AG09319 (cell line): ENCODE measurements at regions not wholly inside any gene's neighbourhood (a gene's known extent, or its start where the extent isn't known, plus 50 kb on each side); places are given as distances from the start of the nearest gene placed in this dataset.

Source experiments
- DNase-seq: peaks from one replicate; pipeline ENCODE4 v3.0.0-alpha.2; 2010; ENCODE audit warnings: low read depth; ENCODE audit errors: extremely low read depth
- TF ChIP-seq, protein P1 (sequence below): IDR thresholded peaks from 2 replicates; pipeline ENCODE4 v1.5.1; 2011; ENCODE audit warnings: low read depth, mild to moderate bottlenecking, inconsistent platforms, low read length, moderate library complexity

DNA sequence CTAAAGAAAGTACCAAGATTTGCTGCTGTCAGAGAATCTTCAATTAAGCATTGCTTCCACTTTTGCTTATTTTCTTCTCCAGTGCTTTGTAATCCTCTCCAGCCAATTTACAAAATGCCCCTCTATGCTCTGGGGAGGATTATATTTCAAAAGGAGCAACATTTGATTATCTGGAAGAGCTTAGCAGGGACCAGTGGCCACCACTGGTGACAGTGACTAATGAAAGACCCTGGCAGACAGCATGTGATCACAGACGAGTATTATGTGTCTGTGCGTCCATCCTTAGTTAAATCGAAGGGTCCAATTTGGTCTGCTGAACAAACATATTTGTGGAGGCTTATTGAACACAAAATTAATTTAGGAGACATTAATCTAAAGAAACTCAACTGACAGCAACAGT, 152.6 kb downstream of the ZNF621 start:
- DNase-seq, result no peak

DNA sequence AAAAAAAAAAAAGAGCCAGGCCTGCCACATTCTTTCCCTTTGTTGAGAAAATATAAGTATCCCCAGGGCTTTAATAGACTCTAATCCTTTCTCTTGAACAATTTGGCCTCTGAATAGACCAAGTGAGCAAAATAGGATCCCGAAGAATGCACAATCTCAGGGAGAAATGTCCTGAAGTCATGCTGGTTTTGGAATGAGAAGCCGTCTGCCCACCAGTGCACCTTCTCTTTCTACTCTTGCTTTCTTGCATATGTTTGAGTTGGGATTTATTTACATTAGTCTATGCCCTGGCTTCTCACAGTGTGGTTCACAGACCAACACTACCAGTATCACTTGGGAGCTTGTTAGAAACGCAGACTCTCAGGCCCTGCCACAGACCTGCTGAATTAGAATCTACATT, 153.0 kb downstream of the ZNF621 start:
- TF ChIP-seq, protein P1, sequence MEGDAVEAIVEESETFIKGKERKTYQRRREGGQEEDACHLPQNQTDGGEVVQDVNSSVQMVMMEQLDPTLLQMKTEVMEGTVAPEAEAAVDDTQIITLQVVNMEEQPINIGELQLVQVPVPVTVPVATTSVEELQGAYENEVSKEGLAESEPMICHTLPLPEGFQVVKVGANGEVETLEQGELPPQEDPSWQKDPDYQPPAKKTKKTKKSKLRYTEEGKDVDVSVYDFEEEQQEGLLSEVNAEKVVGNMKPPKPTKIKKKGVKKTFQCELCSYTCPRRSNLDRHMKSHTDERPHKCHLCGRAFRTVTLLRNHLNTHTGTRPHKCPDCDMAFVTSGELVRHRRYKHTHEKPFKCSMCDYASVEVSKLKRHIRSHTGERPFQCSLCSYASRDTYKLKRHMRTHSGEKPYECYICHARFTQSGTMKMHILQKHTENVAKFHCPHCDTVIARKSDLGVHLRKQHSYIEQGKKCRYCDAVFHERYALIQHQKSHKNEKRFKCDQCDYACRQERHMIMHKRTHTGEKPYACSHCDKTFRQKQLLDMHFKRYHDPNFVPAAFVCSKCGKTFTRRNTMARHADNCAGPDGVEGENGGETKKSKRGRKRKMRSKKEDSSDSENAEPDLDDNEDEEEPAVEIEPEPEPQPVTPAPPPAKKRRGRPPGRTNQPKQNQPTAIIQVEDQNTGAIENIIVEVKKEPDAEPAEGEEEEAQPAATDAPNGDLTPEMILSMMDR, result no peak
- no peak for DNase-seq

More for the DNA sequence above, 152.6 kb downstream of the ZNF621 start:
- TF ChIP-seq, protein P1, result no peak

DNA sequence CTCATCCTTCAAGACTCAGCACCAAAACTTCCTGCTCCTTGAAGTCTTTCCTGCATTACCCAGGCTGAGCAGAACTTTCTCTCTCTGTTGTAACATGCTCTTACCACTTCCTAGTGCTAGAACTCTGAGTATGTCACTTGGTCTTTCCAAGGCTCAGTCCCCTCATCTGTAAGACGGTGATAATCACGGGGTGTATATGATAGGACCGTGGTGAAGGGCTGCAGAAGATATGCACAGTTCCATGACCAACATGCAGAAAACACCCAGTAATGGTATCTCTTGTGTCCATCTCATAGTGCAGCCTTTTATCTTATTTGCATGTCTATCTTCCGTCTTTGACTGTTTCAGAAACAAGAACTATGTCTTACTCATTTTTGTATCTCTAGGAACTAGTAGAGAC, 154.5 kb downstream of the ZNF621 start:
- TF ChIP-seq, protein P1, result no peak
- DNase-seq, result no peak

DNA sequence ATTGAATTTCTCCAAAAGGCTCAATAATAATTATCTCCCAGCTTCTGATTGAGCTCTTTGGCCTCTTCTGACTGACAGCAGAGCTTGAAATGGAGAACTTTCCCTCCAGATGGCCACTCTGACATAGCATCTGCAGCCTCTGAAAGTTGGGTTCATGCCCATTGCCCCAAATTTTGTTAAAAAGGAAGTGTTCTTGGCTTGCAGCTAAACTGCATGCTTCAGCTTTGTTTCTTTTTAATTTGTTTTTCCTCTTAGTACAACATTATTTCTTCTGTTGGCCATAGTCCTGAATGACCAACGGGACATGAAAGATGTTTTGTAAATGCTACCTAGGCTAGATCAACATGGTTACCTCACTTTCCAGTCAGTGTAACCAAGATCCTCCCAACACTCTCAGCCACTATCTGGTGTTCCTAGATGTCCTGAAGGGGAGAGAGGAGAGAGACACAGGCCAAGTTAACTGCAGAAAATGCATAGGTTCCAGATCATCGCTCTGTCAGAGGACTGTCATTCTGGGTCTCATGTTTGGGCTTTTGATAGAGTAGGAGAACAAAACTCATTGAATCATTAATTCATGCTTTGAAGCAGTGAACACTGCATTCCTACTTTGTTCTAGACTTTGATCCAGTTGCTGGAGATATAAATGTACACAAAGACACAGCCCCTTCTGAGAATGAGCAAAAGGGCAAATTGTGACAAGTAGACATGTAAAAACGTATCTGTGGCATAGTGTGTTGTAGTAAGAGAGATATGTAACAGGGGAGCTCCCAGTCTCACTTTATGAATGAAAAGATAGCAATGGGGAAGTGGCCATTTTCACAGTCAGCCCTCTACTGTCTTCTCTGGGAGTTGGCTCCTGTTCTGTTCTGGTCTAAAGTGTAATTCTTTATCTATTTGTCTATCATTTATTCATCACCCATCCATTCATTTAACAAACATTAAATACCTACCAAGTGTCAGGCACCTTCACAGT, 156.2 kb downstream of the ZNF621 start:
- DNase-seq, result no peak
- TF ChIP-seq, protein P1, result no peak

DNA sequence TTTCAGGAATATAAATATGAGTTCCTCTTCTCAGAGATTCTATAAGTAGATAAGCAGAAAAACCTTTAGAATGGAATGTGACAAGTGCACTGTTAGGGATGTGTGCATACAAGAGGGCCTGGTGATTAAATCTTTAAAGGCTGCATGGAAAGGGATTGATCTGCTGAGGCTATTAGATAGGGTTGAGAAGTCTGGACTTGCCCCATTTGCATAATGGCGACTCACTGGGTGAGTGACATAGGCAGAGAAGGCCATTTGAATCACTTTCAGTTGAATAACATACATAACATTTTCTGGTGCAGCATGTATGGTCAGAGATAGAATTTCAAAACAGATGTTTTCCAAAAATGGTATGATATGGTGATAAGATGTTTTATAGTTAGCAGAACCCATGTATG, 156.9 kb downstream of the ZNF621 start:
- TF ChIP-seq, protein P1, result no peak
- no peak for DNase-seq

DNA sequence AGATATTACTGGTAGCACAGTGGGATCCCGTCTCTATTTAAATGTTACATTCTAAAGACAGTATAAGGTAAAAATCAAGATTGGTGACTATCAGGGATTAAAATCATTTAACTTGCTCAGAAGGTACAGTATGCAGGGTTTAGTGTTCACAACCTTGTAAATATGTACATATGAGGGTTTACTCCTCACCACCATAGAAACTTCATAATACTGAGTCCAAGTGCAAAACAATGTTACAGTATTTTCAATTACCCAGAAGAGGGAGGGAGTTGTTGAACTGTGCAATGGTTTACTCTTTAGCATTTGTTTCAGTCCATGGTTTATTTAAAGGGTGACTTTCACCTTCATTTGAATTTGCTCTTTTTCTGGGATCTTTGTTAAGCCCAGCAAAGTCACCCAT, 165.1 kb downstream of the ZNF621 start:
- TF ChIP-seq, protein P1, result no peak
- DNase-seq, result no peak

DNA sequence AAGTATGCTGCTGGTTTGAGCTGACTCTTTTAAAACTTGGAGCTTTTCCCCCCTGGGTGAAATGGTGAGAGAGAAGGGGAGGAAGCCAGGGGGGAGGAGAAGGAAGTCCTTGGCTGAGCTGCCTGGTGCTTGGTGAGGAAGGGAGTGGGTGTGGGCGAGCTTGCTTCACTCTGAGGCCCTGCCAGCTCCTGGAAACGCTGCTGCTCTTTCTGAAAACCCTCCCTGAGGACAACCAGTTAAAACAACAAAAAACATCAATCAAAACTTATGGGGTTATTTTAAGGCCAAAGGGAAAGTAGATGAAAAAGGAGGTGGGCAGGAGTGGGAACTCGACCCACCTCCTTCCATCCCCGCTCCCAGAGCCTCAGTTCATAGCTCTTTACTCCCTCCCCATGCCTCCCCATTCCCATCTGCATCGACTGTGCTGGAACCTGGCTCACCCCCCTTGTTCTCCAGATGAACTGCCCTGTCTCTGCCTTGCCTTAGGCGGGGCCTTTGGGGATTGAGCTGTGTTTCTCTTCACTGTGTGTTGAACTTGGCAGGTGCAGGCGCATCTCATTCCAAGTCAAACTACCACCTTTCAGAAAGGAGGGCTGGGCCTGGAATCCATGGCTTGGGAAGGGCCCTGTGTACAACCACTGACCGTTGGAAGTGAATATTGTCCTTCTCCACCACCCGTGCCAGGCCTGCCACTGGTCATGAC, 166.1 kb downstream of the ZNF621 start:
- no peak for DNase-seq
- TF ChIP-seq, protein P1, result no peak
